T-cell (primary cell): ENCODE measurements at regions not wholly inside any gene's neighbourhood (a gene's known extent, or its start where the extent isn't known, plus 50 kb on each side); places are given as distances from the start of the nearest gene placed in this dataset.

Experiments used
- ATAC-seq, 4 experiments: fragments of 200-7000 bp in 3 of 4; fragments of 150-1000 bp in 1 of 4; cut with Tn5 transposase; replicated peaks in 1 of 4; 1 replicate in 3 of 4; 2 replicates in 1 of 4; pipeline ENCODE4 v1.10.0; 2021; ENCODE audit warnings: moderate library complexity in 3 of 4, mild to moderate bottlenecking in 2 of 4, moderate number of reproducible peaks in 1 of 4
- CTCF ChIA-PET, 2 donors: fragments of 300-600 bp; sonication (Branson Sonifier 250); formaldehyde crosslinking; loops; one replicate each; lab custom pipeline; 2022; ENCODE audit warnings: antibody characterized with exemption in 2 of 2; lab: Charles Lee
- POLR2A ChIA-PET, 2 donors: fragments of 300-600 bp; sonication (Branson Sonifier 250); formaldehyde crosslinking; loops; one replicate each; lab custom pipeline; 2022; ENCODE audit warnings: antibody characterized with exemption in 2 of 2; lab: Charles Lee
- DNase-seq, 35 experiments: peaks; one replicate each; pipeline versions ENCODE4 v3.0.0 to v3.0.0-alpha.2; 2013 to 2023
- H3K27ac ChIP-seq: one replicate; pipeline ENCODE4 v1.5.1; 2013; ENCODE audit warnings: low read length
- H3K27me3 ChIP-seq, 2 experiments: replicated peaks in 1 of 2; 1 replicate in 1 of 2; 2 replicates in 1 of 2; pipeline versions ENCODE4 v1.6.1 to v1.7.0; 2013; ENCODE audit warnings: low read length in 1 of 2, mixed read lengths in 1 of 2; ENCODE audit not compliant: control insufficient read depth in 2 of 2, insufficient read depth in 2 of 2; ENCODE audit errors: extremely low read depth in 1 of 2
- H3K36me3 ChIP-seq, 2 donors: 1 replicate in 1 of 2; 2 replicates in 1 of 2; pipeline versions ENCODE4 v1.6.1 to v1.7.0; 2013; ENCODE audit warnings: low read length in 1 of 2; ENCODE audit not compliant: control insufficient read depth in 2 of 2, insufficient read depth in 1 of 2; ENCODE audit errors: extremely low read depth in 1 of 2
- H3K4me1 ChIP-seq, 2 experiments: 1 replicate in 1 of 2; 2 replicates in 1 of 2; pipeline versions ENCODE4 v1.6.1 to v1.7.0; 2013; ENCODE audit warnings: low read length in 2 of 2, mixed read lengths in 1 of 2; ENCODE audit not compliant: insufficient read depth in 2 of 2, control insufficient read depth in 1 of 2; ENCODE audit errors: extremely low read depth in 1 of 2
- H3K4me3 ChIP-seq, 2 donors: 1 replicate in 1 of 2; 2 replicates in 1 of 2; pipeline versions ENCODE4 v1.5.1 to v1.7.0; 2013; ENCODE audit warnings: mild to moderate bottlenecking in 2 of 2, low read length in 1 of 2, moderate library complexity in 1 of 2; ENCODE audit not compliant: control insufficient read depth in 1 of 2; ENCODE audit errors: extremely low read depth in 1 of 2
- H3K9me3 ChIP-seq: 2 replicates; pipeline ENCODE4 v1.7.0; 2013
- H3K27ac Mint-ChIP-seq, 2 donors: one replicate each; pipeline ENCODE4 v1.8.0; 2020 to 2021; ENCODE audit warnings: mild to moderate bottlenecking in 2 of 2, mixed read lengths in 2 of 2
- H3K27me3 Mint-ChIP-seq, 2 donors: one replicate each; pipeline ENCODE4 v1.8.0; 2021 to 2022; ENCODE audit warnings: mixed read lengths in 2 of 2
- H3K36me3 Mint-ChIP-seq: one replicate; pipeline ENCODE4 v1.8.0; 2021; ENCODE audit warnings: mixed read lengths
- H3K4me1 Mint-ChIP-seq, 3 donors: one replicate each; pipeline ENCODE4 v1.8.0; 2020 to 2022; ENCODE audit warnings: mixed read lengths in 3 of 3, mild to moderate bottlenecking in 1 of 3
- H3K4me3 Mint-ChIP-seq, 3 donors: one replicate each; pipeline ENCODE4 v1.8.0; 2020 to 2022; ENCODE audit warnings: mild to moderate bottlenecking in 3 of 3, mixed read lengths in 3 of 3, moderate library complexity in 3 of 3
- H3K9me3 Mint-ChIP-seq, 3 donors: one replicate each; pipeline ENCODE4 v1.8.0; 2020 to 2022; ENCODE audit warnings: mixed read lengths in 3 of 3
- WGBS: methylation state at CpG from one replicate; pipeline ENCODE4 v1.1.5; 2013; ENCODE audit warnings: missing lambda C conversion rate; ENCODE audit not compliant: insufficient coverage; 5-methylcytosine and 5-hydroxymethylcytosine counted together

- Histone ChIP-seq H3K27ac (no peak overlapping the region), H3K36me3 (no peaks in the 10 kb centered on the region), H3K4me3 (no peak overlapping the region), H3K27me3 (peaks cover 0 to 3% of the 10 kb centered on the region in 2 experiments), H3K9me3 (no peaks in the 10 kb centered on the region), H3K4me1 (no peaks in the 10 kb centered on the region)
- H3K9me3 Mint-ChIP-seq, result no peaks in the 10 kb centered on the region
- DNase-seq (no peak), ATAC-seq (no peak)
- no peaks in the 10 kb centered on the region for H3K36me3 Mint-ChIP-seq
- peaks cover 0 to under 1% (median 0%) of the 10 kb centered on the region in 3 donors for H3K4me1 Mint-ChIP-seq
- ChIA-PET POLR2A (no interaction called here), CTCF (no interaction called here)
- H3K27me3 Mint-ChIP-seq, result peaks cover 6 to 7% of the 10 kb centered on the region in 2 donors
- no peak overlapping the region for H3K4me3 Mint-ChIP-seq
- 86% methylated on average over 1 of the region's 5 CpGs for WGBS
- no peak overlapping the region for H3K27ac Mint-ChIP-seq
Observed at GRCh38 chr10:113356794-113357680, 195.8 kb upstream of the HABP2 start.

GRCh38 chr10:113357681-113358300 lies 195.1 kb upstream of the HABP2 start:
- Mint-ChIP-seq H3K9me3 (no peaks in the 10 kb centered on the region), H3K36me3 (no peaks in the 10 kb centered on the region), H3K4me1 (peaks cover 5 to 7% (median 6%) of the 10 kb centered on the region in 3 donors), H3K27me3 (peaks cover 6 to 7% of the 10 kb centered on the region in 2 donors), H3K27ac (no peak overlapping the region), H3K4me3 (no peak overlapping the region)
- Histone ChIP-seq H3K27me3 (peaks cover 0 to 3% of the 10 kb centered on the region in 2 experiments), H3K4me3 (no peak overlapping the region), H3K36me3 (no peaks in the 10 kb centered on the region), H3K4me1 (no peaks in the 10 kb centered on the region), H3K9me3 (no peaks in the 10 kb centered on the region), H3K27ac (no peak overlapping the region)
- no peak for DNase-seq
- ChIA-PET POLR2A (no interaction called here), CTCF (no interaction called here)
- no peak for ATAC-seq
- 92% methylated on average over 17 of the region's 18 CpGs for WGBS

- no peak for ATAC-seq
- Histone ChIP-seq H3K27me3 (no peaks in the 10 kb centered on the region), H3K27ac (no peak overlapping the region), H3K36me3 (no peaks in the 10 kb centered on the region), H3K9me3 (no peaks in the 10 kb centered on the region), H3K4me1 (no peaks in the 10 kb centered on the region), H3K4me3 (no peak overlapping the region)
- CTCF ChIA-PET, result no interaction called here
- no peak for DNase-seq
- no peak overlapping the region for H3K27ac Mint-ChIP-seq
- no peaks in the 10 kb centered on the region for H3K9me3 Mint-ChIP-seq
- H3K27me3 Mint-ChIP-seq, result peaks cover 5 to 6% of the 10 kb centered on the region in 2 donors
- peaks cover 6 to 7% (median 6%) of the 10 kb centered on the region in 3 donors for H3K4me1 Mint-ChIP-seq
- H3K36me3 Mint-ChIP-seq, result no peaks in the 10 kb centered on the region
- no peak overlapping the region for H3K4me3 Mint-ChIP-seq
- POLR2A ChIA-PET, result interaction anchor here in 1 of 2 donors (0.6 kb wide), 1 partner anchor 859 kb away, joined by 3 read pairs; no protein-coding TSS in a partner anchor
Observed at GRCh38 chr10:113359655-113360054, 193.2 kb upstream of the HABP2 start.

- Histone ChIP-seq H3K36me3 (no peaks in the 10 kb centered on the region), H3K27me3 (no peaks in the 10 kb centered on the region), H3K4me3 (no peak overlapping the region), H3K27ac (no peak overlapping the region), H3K9me3 (no peaks in the 10 kb centered on the region), H3K4me1 (no peaks in the 10 kb centered on the region)
- Mint-ChIP-seq H3K4me3 (no peak overlapping the region), H3K4me1 (peaks cover 6 to 7% (median 7%) of the 10 kb centered on the region in 3 donors), H3K27me3 (peaks cover 2 to 6% of the 10 kb centered on the region in 2 donors), H3K27ac (no peak overlapping the region), H3K9me3 (peaks cover 0 to 2% (median 0%) of the 10 kb centered on the region in 3 donors), H3K36me3 (no peaks in the 10 kb centered on the region)
- no peak for DNase-seq
- POLR2A ChIA-PET, result no interaction called here
- ATAC-seq, result no peak
- WGBS, result 56% methylated on average over 1 of the region's 4 CpGs
- CTCF ChIA-PET, result no interaction called here
Observed at GRCh38 chr10:113360870-113361269, 192.0 kb upstream of the HABP2 start.

- ChIA-PET CTCF (no interaction called here), POLR2A (no interaction called here)
- H3K9me3 Mint-ChIP-seq, result peaks cover 0 to 4% (median 0%) of the 10 kb centered on the region in 3 donors
- no peaks in the 10 kb centered on the region for H3K4me1 ChIP-seq
- H3K36me3 ChIP-seq, result no peaks in the 10 kb centered on the region
- H3K36me3 Mint-ChIP-seq, result no peaks in the 10 kb centered on the region
- no peak overlapping the region for H3K4me3 Mint-ChIP-seq
- no peak for ATAC-seq
- no peak overlapping the region for H3K27ac ChIP-seq
- H3K27ac Mint-ChIP-seq, result no peak overlapping the region
- H3K27me3 ChIP-seq, result no peaks in the 10 kb centered on the region
- H3K4me1 Mint-ChIP-seq, result peaks cover 6 to 7% (median 7%) of the 10 kb centered on the region in 3 donors
- H3K4me3 ChIP-seq, result no peak overlapping the region
- peaks cover 2 to 6% of the 10 kb centered on the region in 2 donors for H3K27me3 Mint-ChIP-seq
- DNase-seq, result no peak
- H3K9me3 ChIP-seq, result no peaks in the 10 kb centered on the region
Observed at GRCh38 chr10:113362645-113363091, 190.2 kb upstream of the HABP2 start.

GRCh38 chr10:113364227-113364626 lies 188.6 kb upstream of the HABP2 start:
- ChIA-PET CTCF (no interaction called here), POLR2A (no interaction called here)
- H3K4me1 ChIP-seq, result no peaks in the 10 kb centered on the region
- Mint-ChIP-seq H3K27ac (no peak overlapping the region), H3K36me3 (no peaks in the 10 kb centered on the region), H3K9me3 (peaks cover 0 to 4% (median 0%) of the 10 kb centered on the region in 3 donors), H3K4me1 (peaks cover 6 to 7% (median 7%) of the 10 kb centered on the region in 3 donors), H3K27me3 (no peaks in the 10 kb centered on the region), H3K4me3 (no peak overlapping the region)
- ATAC-seq (no peak), DNase-seq (no peak)
- no peaks in the 10 kb centered on the region for H3K27me3 ChIP-seq
- no peak overlapping the region for H3K4me3 ChIP-seq
- H3K27ac ChIP-seq, result no peak overlapping the region
- no peaks in the 10 kb centered on the region for H3K9me3 ChIP-seq
- H3K36me3 ChIP-seq, result no peaks in the 10 kb centered on the region
- WGBS, result 81% methylated on average over 2 of the region's 3 CpGs
